ENCODE measurements at regions not wholly inside any gene's neighbourhood (a gene's known extent, or its start where the extent isn't known, plus 50 kb on each side); places are given as distances from the start of the nearest gene placed in this dataset.

DNA sequence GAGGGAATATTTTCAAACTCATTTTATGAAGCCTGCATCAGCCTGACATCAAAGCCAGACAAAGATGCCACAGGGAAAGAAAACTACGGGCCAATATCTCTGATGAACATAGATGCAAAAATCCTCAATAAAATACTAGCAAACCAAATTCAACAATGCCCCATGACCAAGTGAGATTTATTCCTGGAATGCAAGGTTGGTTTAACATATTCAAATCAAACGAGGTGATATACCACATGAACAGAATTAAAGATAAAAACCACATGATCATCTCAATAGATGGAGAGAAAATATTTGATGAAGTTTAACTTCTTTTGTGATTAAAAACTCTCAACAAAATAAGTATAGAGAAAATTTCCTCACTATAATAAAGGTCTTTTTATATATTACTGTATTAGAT is 792.0 kb upstream of the ZNF608 start:
- SMC1A ChIA-PET (ENCODE audit: uncharacterized antibody, unreplicated experiment) = no interaction called here
- H3K9me3 ChIP-seq (replicated peaks; ENCODE audit: control insufficient read depth, insufficient read depth, low read length) = no peaks in the 10 kb centered on the region
- no peaks in the 10 kb centered on the region for H3K4me1 ChIP-seq (ENCODE audit: control insufficient read depth, insufficient read depth, low read length)
- no peaks in the 10 kb centered on the region for H4K20me1 ChIP-seq (ENCODE audit: control insufficient read depth, insufficient read depth)
- ATAC-seq = no peak
- H3K9ac ChIP-seq (ENCODE audit: control insufficient read depth, insufficient read depth, low read length) = no peak overlapping the region
- no peak overlapping the region for H3K4me3 ChIP-seq
- H2AFZ ChIP-seq (ENCODE audit: control insufficient read depth, low read depth, low read length) = no peak overlapping the region
- TF ChIP-seq PAX8 (IDR thresholded peaks at IDR 0.05) = no peak
- TF ChIP-seq SRF (IDR thresholded peaks at IDR 0.05; ENCODE audit: low read depth in 2 of 2, low read length in 2 of 2) = no peak
- TF ChIP-seq, protein P1, sequence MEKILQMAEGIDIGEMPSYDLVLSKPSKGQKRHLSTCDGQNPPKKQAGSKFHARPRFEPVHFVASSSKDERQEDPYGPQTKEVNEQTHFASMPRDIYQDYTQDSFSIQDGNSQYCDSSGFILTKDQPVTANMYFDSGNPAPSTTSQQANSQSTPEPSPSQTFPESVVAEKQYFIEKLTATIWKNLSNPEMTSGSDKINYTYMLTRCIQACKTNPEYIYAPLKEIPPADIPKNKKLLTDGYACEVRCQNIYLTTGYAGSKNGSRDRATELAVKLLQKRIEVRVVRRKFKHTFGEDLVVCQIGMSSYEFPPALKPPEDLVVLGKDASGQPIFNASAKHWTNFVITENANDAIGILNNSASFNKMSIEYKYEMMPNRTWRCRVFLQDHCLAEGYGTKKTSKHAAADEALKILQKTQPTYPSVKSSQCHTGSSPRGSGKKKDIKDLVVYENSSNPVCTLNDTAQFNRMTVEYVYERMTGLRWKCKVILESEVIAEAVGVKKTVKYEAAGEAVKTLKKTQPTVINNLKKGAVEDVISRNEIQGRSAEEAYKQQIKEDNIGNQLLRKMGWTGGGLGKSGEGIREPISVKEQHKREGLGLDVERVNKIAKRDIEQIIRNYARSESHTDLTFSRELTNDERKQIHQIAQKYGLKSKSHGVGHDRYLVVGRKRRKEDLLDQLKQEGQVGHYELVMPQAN (conservative IDR thresholded peaks at IDR 0.05) = no peak
- TF ChIP-seq, protein P2, sequence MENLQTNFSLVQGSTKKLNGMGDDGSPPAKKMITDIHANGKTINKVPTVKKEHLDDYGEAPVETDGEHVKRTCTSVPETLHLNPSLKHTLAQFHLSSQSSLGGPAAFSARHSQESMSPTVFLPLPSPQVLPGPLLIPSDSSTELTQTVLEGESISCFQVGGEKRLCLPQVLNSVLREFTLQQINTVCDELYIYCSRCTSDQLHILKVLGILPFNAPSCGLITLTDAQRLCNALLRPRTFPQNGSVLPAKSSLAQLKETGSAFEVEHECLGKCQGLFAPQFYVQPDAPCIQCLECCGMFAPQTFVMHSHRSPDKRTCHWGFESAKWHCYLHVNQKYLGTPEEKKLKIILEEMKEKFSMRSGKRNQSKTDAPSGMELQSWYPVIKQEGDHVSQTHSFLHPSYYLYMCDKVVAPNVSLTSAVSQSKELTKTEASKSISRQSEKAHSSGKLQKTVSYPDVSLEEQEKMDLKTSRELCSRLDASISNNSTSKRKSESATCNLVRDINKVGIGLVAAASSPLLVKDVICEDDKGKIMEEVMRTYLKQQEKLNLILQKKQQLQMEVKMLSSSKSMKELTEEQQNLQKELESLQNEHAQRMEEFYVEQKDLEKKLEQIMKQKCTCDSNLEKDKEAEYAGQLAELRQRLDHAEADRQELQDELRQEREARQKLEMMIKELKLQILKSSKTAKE (IDR thresholded peaks at IDR 0.05; ENCODE audit: low read depth, poor library complexity, severe bottlenecking) = no peak
- TF ChIP-seq ZNF622 (IDR thresholded peaks at IDR 0.05) = no peak
- intact Hi-C loops (cut with micrococcal nuclease; ENCODE audit: unreplicated experiment) (no loop called here), in situ Hi-C loops (cut with MboI) (no loop called here)
- H3K27me3 ChIP-seq (replicated peaks in 1 of 2; ENCODE audit: control insufficient read depth in 2 of 2, insufficient read depth in 2 of 2, low read length in 1 of 2) = no peaks in the 10 kb centered on the region
- RAD21 ChIA-PET (ENCODE audit: unreplicated experiment) = no interaction called here
- CTCF ChIA-PET = interaction anchor here (1.0 kb wide), 1 partner anchor 23 kb away, joined by 3 read pairs; no protein-coding TSS in a partner anchor
- H3K79me2 ChIP-seq (ENCODE audit: control insufficient read depth, insufficient read depth, low read length) = no peaks in the 10 kb centered on the region
- WGBS (ENCODE audit: insufficient coverage, insufficient replicate concordance, low lambda C conversion rate, missing lambda C conversion rate) = 0% methylated on average over 2 of the region's 2 CpGs
- POLR2A ChIA-PET = no interaction called here
- no peaks in the 10 kb centered on the region for H3K36me3 ChIP-seq (ENCODE audit: control insufficient read depth in 2 of 2, insufficient read depth in 2 of 2, low read length in 1 of 2)
- H3K27ac ChIP-seq (ENCODE audit: control insufficient read depth, insufficient read depth) = no peak overlapping the region
- no TSS peak for BruUV-seq (replicated peaks)
- FAIRE-seq = no peak
- DNase-seq (ENCODE audit: low read depth, low spot score) = no peak
- no peak overlapping the region for H3K4me2 ChIP-seq (ENCODE audit: control insufficient read depth, insufficient read depth)

All from GM12878 (cell line).